ENCODE measurements at regions not wholly inside any gene's neighbourhood (a gene's known extent, or its start where the extent isn't known, plus 50 kb on each side); places are given as distances from the start of the nearest gene placed in this dataset.

DNA sequence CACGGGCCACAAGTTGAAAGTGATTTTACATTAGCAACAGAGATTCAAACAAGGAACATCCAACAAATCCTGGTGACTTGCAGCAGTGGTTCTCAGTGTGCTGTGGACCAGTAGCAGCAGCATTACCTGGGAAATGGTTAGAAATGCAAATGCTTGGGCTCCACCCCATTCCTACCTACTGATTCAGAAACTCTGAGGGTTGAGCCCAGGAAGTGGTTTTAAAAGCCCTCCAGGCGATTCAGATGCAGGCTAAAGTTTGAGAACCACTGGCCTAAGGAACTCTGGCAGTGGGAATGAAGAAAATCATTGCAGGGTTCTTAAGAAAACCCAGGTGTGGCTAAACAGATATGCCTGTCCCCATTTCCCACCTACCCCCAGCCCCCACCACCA lies 398.8 kb downstream of the ENC1 start:
- TF ChIP-seq, protein P1, sequence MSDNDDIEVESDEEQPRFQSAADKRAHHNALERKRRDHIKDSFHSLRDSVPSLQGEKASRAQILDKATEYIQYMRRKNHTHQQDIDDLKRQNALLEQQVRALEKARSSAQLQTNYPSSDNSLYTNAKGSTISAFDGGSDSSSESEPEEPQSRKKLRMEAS (IDR thresholded peaks at IDR 0.05), result no peak
- TF ChIP-seq POLR2A (IDR thresholded peaks at IDR 0.05; ENCODE audit: control extremely low read depth in 1 of 2, low read depth in 2 of 2, low read length in 2 of 2) (no peak), JUND (IDR thresholded peaks at IDR 0.05; ENCODE audit: low read length) (no peak), EZH2 (IDR thresholded peaks at IDR 0.05; ENCODE audit: low read depth, low read length, severe bottlenecking) (no peak)
- TF ChIP-seq, protein P2, sequence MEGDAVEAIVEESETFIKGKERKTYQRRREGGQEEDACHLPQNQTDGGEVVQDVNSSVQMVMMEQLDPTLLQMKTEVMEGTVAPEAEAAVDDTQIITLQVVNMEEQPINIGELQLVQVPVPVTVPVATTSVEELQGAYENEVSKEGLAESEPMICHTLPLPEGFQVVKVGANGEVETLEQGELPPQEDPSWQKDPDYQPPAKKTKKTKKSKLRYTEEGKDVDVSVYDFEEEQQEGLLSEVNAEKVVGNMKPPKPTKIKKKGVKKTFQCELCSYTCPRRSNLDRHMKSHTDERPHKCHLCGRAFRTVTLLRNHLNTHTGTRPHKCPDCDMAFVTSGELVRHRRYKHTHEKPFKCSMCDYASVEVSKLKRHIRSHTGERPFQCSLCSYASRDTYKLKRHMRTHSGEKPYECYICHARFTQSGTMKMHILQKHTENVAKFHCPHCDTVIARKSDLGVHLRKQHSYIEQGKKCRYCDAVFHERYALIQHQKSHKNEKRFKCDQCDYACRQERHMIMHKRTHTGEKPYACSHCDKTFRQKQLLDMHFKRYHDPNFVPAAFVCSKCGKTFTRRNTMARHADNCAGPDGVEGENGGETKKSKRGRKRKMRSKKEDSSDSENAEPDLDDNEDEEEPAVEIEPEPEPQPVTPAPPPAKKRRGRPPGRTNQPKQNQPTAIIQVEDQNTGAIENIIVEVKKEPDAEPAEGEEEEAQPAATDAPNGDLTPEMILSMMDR (IDR thresholded peaks at IDR 0.05; ENCODE audit: control extremely low read depth in 1 of 3, insufficient read depth in 1 of 3, low read depth in 1 of 3, low read length in 3 of 3), result no peak
